OCI-LY3 (cell line): ENCODE measurements at regions not wholly inside any gene's neighbourhood (a gene's known extent, or its start where the extent isn't known, plus 50 kb on each side); places are given as distances from the start of the nearest gene placed in this dataset.

ENCODE experiments used
- H2AFZ ChIP-seq: fragments of 200-600, 300-600 bp; shearing (Covaris generic); 2 replicates; pipeline ENCODE4 v1.6.0; 2014; ENCODE audit warnings: antibody characterized with exemption, low read depth, low read length
- H3K27ac ChIP-seq: fragments of 200-600, 300-600 bp; sonication (generic); 2 replicates; pipeline ENCODE4 v1.5.1; 2014; ENCODE audit warnings: mild to moderate bottlenecking, low read length, moderate library complexity, mixed read lengths
- H3K27me3 ChIP-seq: fragments of 200-600, 300-600 bp; sonication (generic); 2 replicates; pipeline ENCODE4 v1.6.1; 2014; ENCODE audit warnings: low read depth, low read length, mixed read lengths
- H3K36me3 ChIP-seq: fragments of 200-600, 300-600 bp; sonication (generic); replicated peaks from 2 replicates; pipeline ENCODE3; 2014; ENCODE audit warnings: low read depth, low read length, mixed read lengths
- H3K4me1 ChIP-seq: fragments of 300-600, 200-600 bp; sonication (generic); 2 replicates; pipeline ENCODE4 v1.6.1; 2014; ENCODE audit warnings: low read length, mixed read lengths
- H3K4me2 ChIP-seq: fragments of 200-600, 300-600 bp; sonication (generic); 2 replicates; pipeline ENCODE4 v1.6.1; 2014; ENCODE audit warnings: low read length, mixed read lengths
- H3K4me3 ChIP-seq: fragments of 300-600, 200-600 bp; sonication (generic); 2 replicates; pipeline ENCODE4 v1.5.1; 2014; ENCODE audit warnings: antibody characterized with exemption, mild to moderate bottlenecking, low read length, moderate library complexity
- H3K79me2 ChIP-seq: fragments of 300-600, 200-600 bp; shearing (Covaris generic); 2 replicates; pipeline ENCODE4 v1.6.1; 2014; ENCODE audit warnings: mild to moderate bottlenecking, low read length, mixed read lengths
- H3K9ac ChIP-seq: fragments of 300-600, 200-600 bp; shearing (Covaris generic); 2 replicates; pipeline ENCODE4 v1.6.0; 2014; ENCODE audit warnings: mild to moderate bottlenecking, low read length, moderate library complexity
- H3K9me3 ChIP-seq: fragments of 200-600, 300-600 bp; shearing (Covaris generic); 2 replicates; pipeline ENCODE4 v1.6.1; 2014; ENCODE audit warnings: low read length, mixed read lengths; ENCODE audit not compliant: insufficient read depth
- H4K20me1 ChIP-seq: fragments of 200-600, 300-600 bp; sonication (generic); 2 replicates; pipeline ENCODE4 v1.6.1; 2016; ENCODE audit warnings: low read length, mixed read lengths; ENCODE audit not compliant: insufficient read depth
- CTCF ChIP-seq: fragments of 200-600, 300-600 bp; sonication (generic); IDR thresholded peaks from 2 replicates; pipeline ENCODE4 v1.5.1; 2014; ENCODE audit warnings: antibody characterized with exemption, low read length, low read depth
- EZH2phosphoT487 ChIP-seq: fragments of 200-600 bp; shearing (Covaris generic); IDR thresholded peaks from 2 replicates; pipeline ENCODE4 v1.6.1; 2018; ENCODE audit warnings: antibody characterized with exemption, mixed run types, low read depth

GRCh38 chr5:57063773-57064172, 110.1 kb upstream of the GPBP1 start:
- no peak overlapping the region for H3K9ac ChIP-seq
- no peaks in the 10 kb centered on the region for H3K9me3 ChIP-seq
- H3K27ac ChIP-seq, result no peak overlapping the region
- no peak overlapping the region for H2AFZ ChIP-seq
- H3K36me3 ChIP-seq, result no peaks in the 10 kb centered on the region
- H3K4me3 ChIP-seq, result no peak overlapping the region
- H4K20me1 ChIP-seq, result no peaks in the 10 kb centered on the region
- TF ChIP-seq CTCF, result no peak
- TF ChIP-seq EZH2phosphoT487, result no peak
- no peak overlapping the region for H3K4me2 ChIP-seq
- no peaks in the 10 kb centered on the region for H3K4me1 ChIP-seq
- no peaks in the 10 kb centered on the region for H3K79me2 ChIP-seq
- no peaks in the 10 kb centered on the region for H3K27me3 ChIP-seq

- Histone ChIP-seq H3K4me2 (no peak overlapping the region), H3K4me3 (no peak overlapping the region), H3K27me3 (no peaks in the 10 kb centered on the region), H2AFZ (no peak overlapping the region), H3K79me2 (no peaks in the 10 kb centered on the region), H4K20me1 (no peaks in the 10 kb centered on the region), H3K36me3 (no peaks in the 10 kb centered on the region), H3K27ac (no peak overlapping the region), H3K4me1 (no peaks in the 10 kb centered on the region), H3K9me3 (peaks cover 5% of the 10 kb centered on the region; the same call in 1 of the 2 replicates), H3K9ac (no peak overlapping the region)
- no peak for TF ChIP-seq CTCF
- no peak for TF ChIP-seq EZH2phosphoT487
Observed at GRCh38 chr5:57066924-57067596, 106.8 kb upstream of the GPBP1 start.

GRCh38 chr5:57067597-57067924, 106.3 kb upstream of the GPBP1 start:
- H3K9ac ChIP-seq, result no peak overlapping the region
- no peaks in the 10 kb centered on the region for H3K27me3 ChIP-seq
- no peak overlapping the region for H3K27ac ChIP-seq
- H3K4me3 ChIP-seq, result no peak overlapping the region
- no peak overlapping the region for H2AFZ ChIP-seq
- no peaks in the 10 kb centered on the region for H4K20me1 ChIP-seq
- TF ChIP-seq EZH2phosphoT487, result no peak
- TF ChIP-seq CTCF, result no peak
- H3K9me3 ChIP-seq, result peaks cover 5% of the 10 kb centered on the region; the same call in 1 of the 2 replicates
- H3K79me2 ChIP-seq, result no peaks in the 10 kb centered on the region
- no peaks in the 10 kb centered on the region for H3K36me3 ChIP-seq
- no peak overlapping the region for H3K4me2 ChIP-seq
- no peaks in the 10 kb centered on the region for H3K4me1 ChIP-seq

GRCh38 chr5:57069115-57069835, 104.6 kb upstream of the GPBP1 start:
- no peaks in the 10 kb centered on the region for H3K79me2 ChIP-seq
- TF ChIP-seq EZH2phosphoT487, result no peak
- no peak for TF ChIP-seq CTCF
- H3K27ac ChIP-seq, result no peak overlapping the region
- H3K9ac ChIP-seq, result no peak overlapping the region
- no peaks in the 10 kb centered on the region for H3K27me3 ChIP-seq
- no peak overlapping the region for H2AFZ ChIP-seq
- no peaks in the 10 kb centered on the region for H4K20me1 ChIP-seq
- no peaks in the 10 kb centered on the region for H3K4me1 ChIP-seq
- H3K4me3 ChIP-seq, result no peak overlapping the region
- H3K4me2 ChIP-seq, result no peak overlapping the region
- H3K36me3 ChIP-seq, result no peaks in the 10 kb centered on the region
- peaks cover 5% of the 10 kb centered on the region; the same call in 1 of the 2 replicates for H3K9me3 ChIP-seq
